ENCODE measurements at regions not wholly inside any gene's neighbourhood (a gene's known extent, or its start where the extent isn't known, plus 50 kb on each side); places are given as distances from the start of the nearest gene placed in this dataset.
"Not testable (repeated sequence)": the region's sequence is repeated elsewhere in the genome, so short reads cannot be mapped to it uniquely, and the experiment has no call there.

GRCh38 chr21:35512346-35512745, 463.2 kb upstream of the RUNX1 start:
- no peak for DNase-seq

- DNase-seq = no peak
Measured at GRCh38 chr21:35511696-35512162, 462.6 kb upstream of the RUNX1 start.

- DNase-seq = no peak
Measured at GRCh38 chr21:35510957-35511695, 462.0 kb upstream of the RUNX1 start.

GRCh38 chr21:35510294-35510693, 461.2 kb upstream of the RUNX1 start:
- no peak for DNase-seq

GRCh38 chr21:35509001-35509704, 460.1 kb upstream of the RUNX1 start:
- DNase-seq = no peak

GRCh38 chr21:35508139-35508888, 459.2 kb upstream of the RUNX1 start:
- no peak for DNase-seq

- no peak for DNase-seq
Measured at GRCh38 chr21:35507181-35507759, 458.2 kb upstream of the RUNX1 start.

GRCh38 chr21:35506771-35507170, 457.7 kb upstream of the RUNX1 start:
- no peak for DNase-seq

GRCh38 chr21:35506352-35506751, 457.2 kb upstream of the RUNX1 start:
- DNase-seq = no peak

GRCh38 chr21:35504951-35505466, 455.9 kb upstream of the RUNX1 start:
- DNase-seq = no peak

GRCh38 chr21:35504277-35504676, 455.2 kb upstream of the RUNX1 start:
- DNase-seq = no peak

- DNase-seq = no peak
Measured at GRCh38 chr21:35503671-35504070, 454.6 kb upstream of the RUNX1 start.

GRCh38 chr21:35502821-35503220, 453.7 kb upstream of the RUNX1 start:
- DNase-seq = no peak

GRCh38 chr21:35497522-35497921, 448.4 kb upstream of the RUNX1 start:
- not testable (repeated sequence) for DNase-seq

- no peak for DNase-seq
Measured at GRCh38 chr21:35491920-35492678, 443.0 kb upstream of the RUNX1 start.

- DNase-seq = no peak
Measured at GRCh38 chr21:35491114-35491513, 442.0 kb upstream of the RUNX1 start.

GRCh38 chr21:35489389-35489980, 440.4 kb upstream of the RUNX1 start:
- DNase-seq = no peak

GRCh38 chr21:35488946-35489345, 439.8 kb upstream of the RUNX1 start:
- DNase-seq = no peak

GRCh38 chr21:35485364-35485763, 436.3 kb upstream of the RUNX1 start:
- no peak for DNase-seq

GRCh38 chr21:35484851-35485250, 435.7 kb upstream of the RUNX1 start:
- no peak for DNase-seq

- DNase-seq = no peak
Measured at GRCh38 chr21:35484032-35484431, 434.9 kb upstream of the RUNX1 start.
